ENCODE measurements at regions not wholly inside any gene's neighbourhood (a gene's known extent, or its start where the extent isn't known, plus 50 kb on each side); places are given as distances from the start of the nearest gene placed in this dataset.

GRCh38 chr7:18202315-18203045 is 174.8 kb upstream of the PRPS1L1 start:
- Histone ChIP-seq H3K4me1 (ENCODE audit: insufficient read depth, low read length) (peaks cover 3% of the 10 kb centered on the region), H3K27me3 (ENCODE audit: insufficient read depth, low read length) (no peaks in the 10 kb centered on the region), H3K4me3 (ENCODE audit: low read length) (no peak overlapping the region), H3K9me3 (ENCODE audit: low read depth, low read length) (no peaks in the 10 kb centered on the region)

- no peaks in the 10 kb centered on the region for H3K9me3 ChIP-seq (ENCODE audit: low read depth, low read length)
- peaks cover 3% of the 10 kb centered on the region for H3K4me1 ChIP-seq (ENCODE audit: insufficient read depth, low read length)
- no peak overlapping the region for H3K4me3 ChIP-seq (ENCODE audit: low read length)
- no peaks in the 10 kb centered on the region for H3K27me3 ChIP-seq (ENCODE audit: insufficient read depth, low read length)
These were observed 178.7 kb upstream of the PRPS1L1 start for GRCh38 chr7:18206331-18206730.

- H3K4me3 ChIP-seq (ENCODE audit: low read length), result no peak overlapping the region
- no peaks in the 10 kb centered on the region for H3K4me1 ChIP-seq (ENCODE audit: insufficient read depth, low read length)
- H3K27me3 ChIP-seq (ENCODE audit: insufficient read depth, low read length), result no peaks in the 10 kb centered on the region
- H3K9me3 ChIP-seq (ENCODE audit: low read depth, low read length), result no peaks in the 10 kb centered on the region
These were observed 181.3 kb upstream of the PRPS1L1 start for GRCh38 chr7:18208921-18209320.

GRCh38 chr7:18210377-18210776 is 182.7 kb upstream of the PRPS1L1 start:
- no peaks in the 10 kb centered on the region for H3K9me3 ChIP-seq (ENCODE audit: low read depth, low read length)
- H3K4me3 ChIP-seq (ENCODE audit: low read length), result no peak overlapping the region
- no peaks in the 10 kb centered on the region for H3K4me1 ChIP-seq (ENCODE audit: insufficient read depth, low read length)
- H3K27me3 ChIP-seq (ENCODE audit: insufficient read depth, low read length), result no peaks in the 10 kb centered on the region

GRCh38 chr7:18210788-18211187 is 183.1 kb upstream of the PRPS1L1 start:
- no peaks in the 10 kb centered on the region for H3K4me1 ChIP-seq (ENCODE audit: insufficient read depth, low read length)
- no peaks in the 10 kb centered on the region for H3K9me3 ChIP-seq (ENCODE audit: low read depth, low read length)
- H3K4me3 ChIP-seq (ENCODE audit: low read length), result no peak overlapping the region
- H3K27me3 ChIP-seq (ENCODE audit: insufficient read depth, low read length), result no peaks in the 10 kb centered on the region

- no peaks in the 10 kb centered on the region for H3K9me3 ChIP-seq (ENCODE audit: low read depth, low read length)
- no peaks in the 10 kb centered on the region for H3K27me3 ChIP-seq (ENCODE audit: insufficient read depth, low read length)
- no peaks in the 10 kb centered on the region for H3K4me1 ChIP-seq (ENCODE audit: insufficient read depth, low read length)
- H3K4me3 ChIP-seq (ENCODE audit: low read length), result no peak overlapping the region
These were observed 184.7 kb upstream of the PRPS1L1 start for GRCh38 chr7:18212308-18212707.

- H3K27me3 ChIP-seq (ENCODE audit: insufficient read depth, low read length), result no peaks in the 10 kb centered on the region
These were observed 185.1 kb upstream of the PRPS1L1 start for GRCh38 chr7:18212758-18213157.

GRCh38 chr7:18213652-18214051 is 186.0 kb upstream of the PRPS1L1 start:
- no peaks in the 10 kb centered on the region for H3K4me1 ChIP-seq (ENCODE audit: insufficient read depth, low read length)
- no peaks in the 10 kb centered on the region for H3K27me3 ChIP-seq (ENCODE audit: insufficient read depth, low read length)
- no peak overlapping the region for H3K4me3 ChIP-seq (ENCODE audit: low read length)
- H3K9me3 ChIP-seq (ENCODE audit: low read depth, low read length), result no peaks in the 10 kb centered on the region

More at GRCh38 chr7:18212758-18213157, 185.1 kb upstream of the PRPS1L1 start:
- H3K9me3 ChIP-seq (ENCODE audit: low read depth, low read length), result no peaks in the 10 kb centered on the region
- H3K4me3 ChIP-seq (ENCODE audit: low read length), result no peak overlapping the region
- H3K4me1 ChIP-seq (ENCODE audit: insufficient read depth, low read length), result no peaks in the 10 kb centered on the region

GRCh38 chr7:18216270-18216669 is 188.6 kb upstream of the PRPS1L1 start:
- Histone ChIP-seq H3K27me3 (ENCODE audit: insufficient read depth, low read length) (no peaks in the 10 kb centered on the region), H3K9me3 (ENCODE audit: low read depth, low read length) (no peaks in the 10 kb centered on the region), H3K4me3 (ENCODE audit: low read length) (no peak overlapping the region), H3K4me1 (ENCODE audit: insufficient read depth, low read length) (peaks cover 4% of the 10 kb centered on the region)

- no peak overlapping the region for H3K4me3 ChIP-seq (ENCODE audit: low read length)
- H3K4me1 ChIP-seq (ENCODE audit: insufficient read depth, low read length), result peaks cover 32% of the 10 kb centered on the region
- no peaks in the 10 kb centered on the region for H3K9me3 ChIP-seq (ENCODE audit: low read depth, low read length)
- H3K27me3 ChIP-seq (ENCODE audit: insufficient read depth, low read length), result no peaks in the 10 kb centered on the region
These were observed 194.0 kb upstream of the PRPS1L1 start for GRCh38 chr7:18221377-18222293.

GRCh38 chr7:18222636-18223035 is 195.0 kb upstream of the PRPS1L1 start:
- H3K9me3 ChIP-seq (ENCODE audit: low read depth, low read length), result no peaks in the 10 kb centered on the region

GRCh38 chr7:18224138-18224537 is 196.5 kb upstream of the PRPS1L1 start:
- Histone ChIP-seq H3K27me3 (ENCODE audit: insufficient read depth, low read length) (no peaks in the 10 kb centered on the region), H3K4me3 (ENCODE audit: low read length) (no peak overlapping the region), H3K4me1 (ENCODE audit: insufficient read depth, low read length) (peaks cover 34% of the 10 kb centered on the region), H3K9me3 (ENCODE audit: low read depth, low read length) (no peaks in the 10 kb centered on the region)

More at GRCh38 chr7:18222636-18223035, 195.0 kb upstream of the PRPS1L1 start:
- H3K4me1 ChIP-seq (ENCODE audit: insufficient read depth, low read length), result peaks cover 34% of the 10 kb centered on the region
- H3K27me3 ChIP-seq (ENCODE audit: insufficient read depth, low read length), result no peaks in the 10 kb centered on the region
- no peak overlapping the region for H3K4me3 ChIP-seq (ENCODE audit: low read length)

- H3K4me3 ChIP-seq (ENCODE audit: low read length), result no peak overlapping the region
- no peaks in the 10 kb centered on the region for H3K9me3 ChIP-seq (ENCODE audit: low read depth, low read length)
- peaks cover 34% of the 10 kb centered on the region for H3K4me1 ChIP-seq (ENCODE audit: insufficient read depth, low read length)
- no peaks in the 10 kb centered on the region for H3K27me3 ChIP-seq (ENCODE audit: insufficient read depth, low read length)
These were observed 197.4 kb upstream of the PRPS1L1 start for GRCh38 chr7:18225067-18225466.

- peaks cover 26% of the 10 kb centered on the region for H3K4me1 ChIP-seq (ENCODE audit: insufficient read depth, low read length)
- no peaks in the 10 kb centered on the region for H3K9me3 ChIP-seq (ENCODE audit: low read depth, low read length)
- no peak overlapping the region for H3K4me3 ChIP-seq (ENCODE audit: low read length)
- H3K27me3 ChIP-seq (ENCODE audit: insufficient read depth, low read length), result no peaks in the 10 kb centered on the region
These were observed 199.0 kb upstream of the PRPS1L1 start for GRCh38 chr7:18226598-18226997.

- Histone ChIP-seq H3K4me1 (ENCODE audit: insufficient read depth, low read length) (peaks cover 20% of the 10 kb centered on the region), H3K4me3 (ENCODE audit: low read length) (no peak overlapping the region), H3K9me3 (ENCODE audit: low read depth, low read length) (no peaks in the 10 kb centered on the region), H3K27me3 (ENCODE audit: insufficient read depth, low read length) (no peaks in the 10 kb centered on the region)
These were observed 201.0 kb upstream of the PRPS1L1 start for GRCh38 chr7:18228686-18229085.
